ENCODE measurements at regions not wholly inside any gene's neighbourhood (a gene's known extent, or its start where the extent isn't known, plus 50 kb on each side); places are given as distances from the start of the nearest gene placed in this dataset.

DNA sequence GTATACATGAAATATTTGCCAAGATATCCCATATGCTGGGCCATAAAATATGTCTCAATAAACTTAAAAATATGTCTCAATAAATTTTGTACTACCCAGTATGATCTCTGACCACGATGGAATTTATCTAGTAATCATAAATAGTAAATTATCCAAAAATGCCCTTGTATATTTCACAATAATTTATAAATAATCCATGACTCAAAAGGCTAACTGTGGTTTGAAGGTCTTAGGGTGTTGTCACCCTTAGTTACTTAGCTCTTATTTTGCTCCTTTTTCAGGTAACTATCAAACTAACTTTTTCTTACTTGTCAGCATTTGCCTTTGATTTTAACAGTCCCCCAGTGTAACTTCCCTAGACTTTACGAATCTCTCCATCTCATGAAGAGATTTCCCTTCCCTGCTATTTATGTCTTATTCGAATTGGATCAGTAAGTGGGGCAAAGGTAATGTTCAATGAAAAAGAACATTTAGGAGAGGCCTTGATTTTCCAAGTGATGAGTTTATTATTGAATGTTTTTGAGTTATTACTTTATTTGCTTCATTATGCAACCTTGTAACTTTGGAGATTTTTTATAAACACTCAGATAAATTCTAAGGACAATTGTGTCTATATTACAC lies 109.0 kb upstream of the THBS2 start:
- TF ChIP-seq ARNT (IDR thresholded peaks at IDR 0.05) (no peak), SP1 (IDR thresholded peaks at IDR 0.05) (no peak), BHLHE40 (IDR thresholded peaks at IDR 0.05; ENCODE audit: borderline replicate concordance) (no peak), ZNF384 (IDR thresholded peaks at IDR 0.05) (no peak), LEF1 (IDR thresholded peaks at IDR 0.05; ENCODE audit: borderline replicate concordance) (no peak), L3MBTL2 (conservative IDR thresholded peaks at IDR 0.05) (no peak), FOXM1 (IDR thresholded peaks at IDR 0.05; ENCODE audit: borderline replicate concordance) (no peak)
